Endodermal cell (in vitro differentiated cells): ENCODE measurements at regions not wholly inside any gene's neighbourhood (a gene's known extent, or its start where the extent isn't known, plus 50 kb on each side); places are given as distances from the start of the nearest gene placed in this dataset.

Experiments used
- DNase-seq: peaks from one replicate; pipeline ENCODE4 v3.0.0-alpha.2; 2017
- H3K27ac ChIP-seq: 2 replicates; pipeline ENCODE4 v1.5.1; 2013; ENCODE audit warnings: mild to moderate bottlenecking, low read depth, low read length, moderate library complexity
- H3K27me3 ChIP-seq: 2 replicates; pipeline ENCODE4 v1.6.1; 2013; ENCODE audit warnings: mild to moderate bottlenecking, low read length, moderate library complexity; ENCODE audit not compliant: insufficient read depth, control insufficient read depth, poor library complexity, severe bottlenecking
- H3K36me3 ChIP-seq: 2 replicates; pipeline ENCODE4 v1.7.0; 2013; ENCODE audit warnings: mild to moderate bottlenecking, low read length, moderate library complexity; ENCODE audit not compliant: control insufficient read depth, insufficient read depth
- H3K4me1 ChIP-seq: one replicate; pipeline ENCODE4 v1.7.0; 2013; ENCODE audit warnings: low read length; ENCODE audit not compliant: control insufficient read depth, insufficient read depth
- H3K4me3 ChIP-seq: 2 replicates; pipeline ENCODE4 v1.5.1; 2013; ENCODE audit warnings: mild to moderate bottlenecking, low read length, moderate library complexity
- H3K9ac ChIP-seq: 2 replicates; pipeline ENCODE4 v1.6.1; 2013; ENCODE audit warnings: mild to moderate bottlenecking, low read length, moderate library complexity; ENCODE audit not compliant: poor library complexity, severe bottlenecking; ENCODE audit errors: extremely low read depth
- H3K9me3 ChIP-seq: 2 replicates; pipeline ENCODE4 v1.6.1; 2013; ENCODE audit warnings: mild to moderate bottlenecking, low read length, moderate library complexity; ENCODE audit not compliant: control insufficient read depth
- H3K27ac Mint-ChIP-seq: 2 replicates; pipeline ENCODE4 v1.8.0; 2020; ENCODE audit warnings: mixed read lengths
- H3K27me3 Mint-ChIP-seq: 2 replicates; pipeline ENCODE4 v1.8.0; 2021; ENCODE audit warnings: mild to moderate bottlenecking, mixed read lengths; ENCODE audit not compliant: insufficient read depth
- H3K36me3 Mint-ChIP-seq: 2 replicates; pipeline ENCODE4 v1.8.0; 2020; ENCODE audit warnings: low read depth, mixed read lengths
- H3K4me1 Mint-ChIP-seq: 2 replicates; pipeline ENCODE4 v1.8.0; 2020; ENCODE audit warnings: mixed read lengths
- H3K4me3 Mint-ChIP-seq: 2 replicates; pipeline ENCODE4 v1.8.0; 2020; ENCODE audit warnings: mild to moderate bottlenecking, moderate library complexity, mixed read lengths
- H3K9me3 Mint-ChIP-seq: 2 replicates; pipeline ENCODE4 v1.8.0; 2020; ENCODE audit warnings: mild to moderate bottlenecking, mixed read lengths
- WGBS, 2 experiments: methylation state at CpG; one replicate each; pipeline versions ENCODE4 v1.1.5 to v1.1.7; 2013; ENCODE audit warnings: missing lambda C conversion rate in 2 of 2, mixed read lengths in 1 of 2; ENCODE audit not compliant: insufficient coverage in 1 of 2, insufficient read length in 1 of 2; 5-methylcytosine and 5-hydroxymethylcytosine counted together
- TF ChIP-seq, protein P1 (sequence below): fragments of 200-600 bp; sonication (generic); conservative IDR thresholded peaks from 2 replicates; pipeline ENCODE4 v1.5.0; 2021; ENCODE audit warnings: antibody characterized with exemption, mild to moderate bottlenecking

DNA sequence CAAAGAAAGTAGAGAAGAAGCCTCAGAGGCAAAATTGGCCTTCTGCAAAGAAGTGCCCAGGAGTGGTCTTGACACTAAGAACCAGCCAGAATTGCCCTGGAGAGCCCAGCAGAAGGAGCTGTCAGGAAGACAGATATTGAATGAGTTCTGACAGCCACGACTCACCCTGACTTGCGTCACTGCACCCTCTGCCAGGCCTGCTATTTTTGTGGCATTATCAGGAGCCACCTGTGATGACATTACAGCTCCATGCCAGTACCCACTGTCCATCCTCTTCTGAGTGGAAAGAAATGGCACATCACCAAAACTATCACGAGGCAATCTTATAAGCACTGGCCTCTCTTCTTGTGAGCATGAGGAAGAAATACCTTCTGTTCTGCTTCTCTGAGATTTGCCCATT is 67.7 kb downstream of the SMIM20 start:
- TF ChIP-seq, protein P1, sequence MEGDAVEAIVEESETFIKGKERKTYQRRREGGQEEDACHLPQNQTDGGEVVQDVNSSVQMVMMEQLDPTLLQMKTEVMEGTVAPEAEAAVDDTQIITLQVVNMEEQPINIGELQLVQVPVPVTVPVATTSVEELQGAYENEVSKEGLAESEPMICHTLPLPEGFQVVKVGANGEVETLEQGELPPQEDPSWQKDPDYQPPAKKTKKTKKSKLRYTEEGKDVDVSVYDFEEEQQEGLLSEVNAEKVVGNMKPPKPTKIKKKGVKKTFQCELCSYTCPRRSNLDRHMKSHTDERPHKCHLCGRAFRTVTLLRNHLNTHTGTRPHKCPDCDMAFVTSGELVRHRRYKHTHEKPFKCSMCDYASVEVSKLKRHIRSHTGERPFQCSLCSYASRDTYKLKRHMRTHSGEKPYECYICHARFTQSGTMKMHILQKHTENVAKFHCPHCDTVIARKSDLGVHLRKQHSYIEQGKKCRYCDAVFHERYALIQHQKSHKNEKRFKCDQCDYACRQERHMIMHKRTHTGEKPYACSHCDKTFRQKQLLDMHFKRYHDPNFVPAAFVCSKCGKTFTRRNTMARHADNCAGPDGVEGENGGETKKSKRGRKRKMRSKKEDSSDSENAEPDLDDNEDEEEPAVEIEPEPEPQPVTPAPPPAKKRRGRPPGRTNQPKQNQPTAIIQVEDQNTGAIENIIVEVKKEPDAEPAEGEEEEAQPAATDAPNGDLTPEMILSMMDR: no peak
- WGBS, 2 experiments: 60 to 93% methylated on average over 1 to 3 of the region's 3 CpGs
- Histone ChIP-seq H3K36me3 (no peaks in the 10 kb centered on the region), H3K4me1 (no peaks in the 10 kb centered on the region), H3K4me3 (no peak overlapping the region), H3K27ac (no peak overlapping the region), H3K27me3 (no peaks in the 10 kb centered on the region), H3K9me3 (no peaks in the 10 kb centered on the region), H3K9ac (no peak overlapping the region)
- Mint-ChIP-seq H3K4me1 (peaks cover 14% of the 10 kb centered on the region), H3K27me3 (no peaks in the 10 kb centered on the region), H3K36me3 (no peaks in the 10 kb centered on the region), H3K27ac (no peak overlapping the region), H3K9me3 (peaks cover 2% of the 10 kb centered on the region), H3K4me3 (no peak overlapping the region)
- DNase-seq: peak; percentile 17

DNA sequence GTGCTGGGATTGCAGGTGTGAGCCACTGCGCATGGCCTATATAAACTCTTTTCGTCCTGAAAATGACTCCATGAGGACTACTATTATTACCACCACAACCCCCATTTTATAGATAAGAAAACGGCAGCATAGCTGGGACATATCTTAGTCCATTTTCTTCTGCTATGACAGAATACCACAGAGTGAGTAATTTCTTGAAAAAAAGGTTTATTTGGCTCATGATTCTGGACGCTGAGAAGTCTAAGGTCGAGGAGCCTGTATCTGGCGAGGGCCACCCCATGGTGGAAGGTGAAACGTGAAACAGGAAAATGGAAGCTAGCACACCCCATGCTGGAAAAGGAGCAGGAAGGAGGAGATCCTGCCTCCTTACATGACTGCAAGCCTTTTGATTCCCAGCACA is 68.9 kb downstream of the SMIM20 start:
- no peaks in the 10 kb centered on the region for H3K27me3 Mint-ChIP-seq
- DNase-seq: peak; percentile 27
- 87 to 92% methylated on average over 6 to 7 of the region's 7 CpGs for WGBS, 2 experiments
- no peaks in the 10 kb centered on the region for H3K36me3 Mint-ChIP-seq
- Histone ChIP-seq H3K36me3 (no peaks in the 10 kb centered on the region), H3K4me1 (no peaks in the 10 kb centered on the region), H3K27me3 (no peaks in the 10 kb centered on the region), H3K9me3 (no peaks in the 10 kb centered on the region), H3K9ac (no peak overlapping the region), H3K4me3 (no peak overlapping the region), H3K27ac (no peak overlapping the region)
- no peak overlapping the region for H3K4me3 Mint-ChIP-seq
- no peaks in the 10 kb centered on the region for H3K9me3 Mint-ChIP-seq
- H3K27ac Mint-ChIP-seq: no peak overlapping the region
- H3K4me1 Mint-ChIP-seq: peaks cover 5% of the 10 kb centered on the region
- TF ChIP-seq, protein P1: no peak

DNA sequence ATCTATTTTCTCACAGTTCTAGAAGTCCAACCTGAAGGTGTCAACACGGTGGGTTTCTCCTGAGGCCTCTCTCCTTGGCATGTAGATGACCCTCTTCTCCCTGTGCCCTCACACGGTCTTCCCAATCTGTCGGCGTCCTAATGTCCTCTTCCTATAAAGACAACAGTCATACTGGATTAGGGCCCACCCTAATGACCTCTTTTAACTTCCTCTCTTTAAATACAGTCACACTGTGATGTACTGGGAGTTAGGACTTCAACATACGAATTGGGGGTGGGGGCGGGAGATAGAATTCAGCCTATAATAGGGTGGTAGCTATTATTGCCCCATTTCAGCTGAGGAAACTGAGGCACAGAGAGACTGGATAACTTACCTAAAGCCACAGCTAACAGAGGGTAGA is 70.2 kb downstream of the SMIM20 start:
- Histone ChIP-seq H3K36me3 (no peaks in the 10 kb centered on the region), H3K4me3 (no peak overlapping the region), H3K27me3 (no peaks in the 10 kb centered on the region), H3K27ac (no peak overlapping the region), H3K9me3 (no peaks in the 10 kb centered on the region), H3K4me1 (no peaks in the 10 kb centered on the region), H3K9ac (no peak overlapping the region)
- no peak overlapping the region for H3K4me3 Mint-ChIP-seq
- H3K36me3 Mint-ChIP-seq: no peaks in the 10 kb centered on the region
- 91 to 100% methylated on average over 1 to 6 of the region's 6 CpGs for WGBS, 2 experiments
- TF ChIP-seq, protein P1: no peak
- peaks cover 2% of the 10 kb centered on the region for H3K4me1 Mint-ChIP-seq
- DNase-seq: no peak
- H3K27ac Mint-ChIP-seq: no peak overlapping the region
- H3K9me3 Mint-ChIP-seq: no peaks in the 10 kb centered on the region
- H3K27me3 Mint-ChIP-seq: no peaks in the 10 kb centered on the region
